A549 (cell line): ENCODE measurements at regions not wholly inside any gene's neighbourhood (a gene's known extent, or its start where the extent isn't known, plus 50 kb on each side); places are given as distances from the start of the nearest gene placed in this dataset.

Source experiments
- ATAC-seq, 2 experiments: fragments of 200-7000 bp in 1 of 2; fragments of >200 bp in 1 of 2; cut with Nextera tagmentation in 1 of 2; cut with Tn5 transposase in 1 of 2; 3 replicates each; pipeline versions ENCODE4 v1.8.0 to v1.9.1; 2018 to 2020; ENCODE audit warnings: mild to moderate bottlenecking in 1 of 2, moderate library complexity in 1 of 2
- CTCF ChIA-PET: fragments of 300-600 bp; sonication (Branson Sonifier 250); formaldehyde crosslinking; extraction: SDS; loops from one replicate; lab custom pipeline; 2021; ENCODE audit warnings: antibody characterized with exemption, inconsistent platforms; lab: Yijun Ruan, JAX
- POLR2A ChIA-PET: fragments of 350-600 bp; formaldehyde crosslinking; extraction: SDS; loops from one replicate; lab custom pipeline; 2021; ENCODE audit warnings: antibody characterized with exemption, inconsistent platforms; lab: Yijun Ruan, JAX
- DNase-seq, 2 experiments: peaks; one replicate each; pipeline versions ENCODE4 v3.0.0 to v3.0.0-alpha.2; 2011 to 2016; ENCODE audit warnings: low read depth in 1 of 2, low spot score in 1 of 2
- FAIRE-seq: peaks from 2 replicates; lab custom pipeline; 2011; peaks lifted over from hg19 to GRCh38; lab: Jason Lieb, UNC
- H3K27ac ChIP-seq, 2 experiments: fragments of >200 bp; sonication (Bioruptor Twin); formaldehyde crosslinking; 3 replicates each; pipeline ENCODE4 v1.5.1; 2016 to 2017
- H3K4me1 ChIP-seq: fragments of >200 bp; sonication (Bioruptor Twin); formaldehyde crosslinking; 3 replicates; pipeline ENCODE4 v1.6.1; 2016
- H3K4me2 ChIP-seq: fragments of >200 bp; sonication (Bioruptor Twin); formaldehyde crosslinking; 3 replicates; pipeline ENCODE4 v1.6.1; 2016
- H3K4me3 ChIP-seq: fragments of >200 bp; sonication (Bioruptor Twin); formaldehyde crosslinking; 3 replicates; pipeline ENCODE4 v1.5.1; 2016
- H3K9me3 ChIP-seq: fragments of >200 bp; sonication (Bioruptor Twin); formaldehyde crosslinking; 3 replicates; pipeline ENCODE4 v1.6.1; 2016
- BHLHE40 ChIP-seq: IDR thresholded peaks from 2 replicates; pipeline ENCODE4 v1.6.1; 2012; ENCODE audit warnings: low read depth, low read length, inconsistent platforms
- CBX8 ChIP-seq: fragments of 200-600 bp; sonication (generic); IDR thresholded peaks from 2 replicates; pipeline ENCODE4 v1.6.1; 2016
- CHD2 ChIP-seq: fragments of 150-350 bp; IDR thresholded peaks from 2 replicates; pipeline ENCODE4 v1.6.1; 2014; ENCODE audit warnings: low read length; ENCODE audit not compliant: partially characterized antibody
- EHF ChIP-seq: fragments of 250-450 bp; sonication (Bioruptor Pico); IDR thresholded peaks from 2 replicates; pipeline ENCODE4 v1.5.0; 2020; ENCODE audit warnings: mild to moderate bottlenecking
- FOSB ChIP-seq: fragments of 250-450 bp; sonication (Bioruptor Pico); IDR thresholded peaks from 2 replicates; pipeline ENCODE4 v1.5.0; 2020; ENCODE audit warnings: mild to moderate bottlenecking, moderate library complexity
- FOSL2 ChIP-seq, 2 experiments: fragments of 450-650 bp in 1 of 2; fragments of >200 bp in 1 of 2; sonication (Bioruptor Twin) in 1 of 2; formaldehyde crosslinking; IDR thresholded peaks; 2 replicates each; pipeline versions ENCODE4 v1.5.0 to v1.6.1; 2016 to 2020; ENCODE audit warnings: mild to moderate bottlenecking in 1 of 2, moderate library complexity in 1 of 2
- HDAC2 ChIP-seq: fragments of 200-600 bp; sonication (generic); IDR thresholded peaks from 2 replicates; pipeline ENCODE4 v1.6.1; 2016
- HEYL ChIP-seq: fragments of 250-450 bp; sonication (Bioruptor Pico); IDR thresholded peaks from 2 replicates; pipeline ENCODE4 v1.8.0; 2021; ENCODE audit warnings: mild to moderate bottlenecking, moderate library complexity
- HOXB13 ChIP-seq: fragments of 250-450 bp; sonication (Bioruptor Pico); IDR thresholded peaks from 2 replicates; pipeline ENCODE4 v1.5.0; 2020; ENCODE audit warnings: low read depth, mild to moderate bottlenecking, moderate library complexity
- HOXB5 ChIP-seq: fragments of 250-450 bp; sonication (Bioruptor Pico); IDR thresholded peaks from 2 replicates; pipeline ENCODE4 v1.5.0; 2020; ENCODE audit warnings: mild to moderate bottlenecking, moderate library complexity
- JUN ChIP-seq, 2 experiments: fragments of >200 bp; sonication (Bioruptor Twin); formaldehyde crosslinking; IDR thresholded peaks; 2 replicates in 1 of 2; 3 replicates in 1 of 2; pipeline ENCODE4 v1.6.1; 2016 to 2017
- KDM1A ChIP-seq: fragments of 200-600 bp; sonication (generic); IDR thresholded peaks from 2 replicates; pipeline ENCODE4 v1.6.1; 2016; ENCODE audit warnings: low read depth, mild to moderate bottlenecking
- KDM5A ChIP-seq: fragments of 200-600 bp; sonication (generic); IDR thresholded peaks from 2 replicates; pipeline ENCODE4 v1.6.1; 2016; ENCODE audit warnings: antibody characterized with exemption, mild to moderate bottlenecking
- MYC ChIP-seq: IDR thresholded peaks from 2 replicates; pipeline ENCODE4 v1.6.1; 2012; ENCODE audit warnings: mild to moderate bottlenecking, inconsistent platforms, low read length, improper control_type of control experiment, borderline replicate concordance
- RCOR1 ChIP-seq: fragments of 150-350 bp; IDR thresholded peaks from 2 replicates; pipeline ENCODE4 v1.6.1; 2014; ENCODE audit warnings: antibody characterized with exemption, low read length, low read depth
- RNF2 ChIP-seq: fragments of 200-600 bp; sonication (generic); IDR thresholded peaks from 2 replicates; pipeline ENCODE4 v1.6.1; 2016; ENCODE audit warnings: low read depth, mild to moderate bottlenecking, antibody characterized with exemption, moderate library complexity, borderline replicate concordance
- SMC3 ChIP-seq: fragments of >200 bp; sonication (Bioruptor Twin); formaldehyde crosslinking; IDR thresholded peaks from 3 replicates; pipeline ENCODE4 v1.6.1; 2018; ENCODE audit warnings: inconsistent platforms
- SREBF2 ChIP-seq: fragments of 450-650 bp; IDR thresholded peaks from 2 replicates; pipeline ENCODE4 v1.6.1; 2014; ENCODE audit warnings: mild to moderate bottlenecking, moderate library complexity
- ZFP36 ChIP-seq: fragments of 450-650 bp; IDR thresholded peaks from 2 replicates; pipeline ENCODE4 v1.6.1; 2014; ENCODE audit warnings: borderline replicate concordance; ENCODE audit not compliant: partially characterized antibody
- ZNF302 ChIP-seq: fragments of 250-450 bp; sonication (Bioruptor Pico); IDR thresholded peaks from 2 replicates; pipeline ENCODE4 v1.9.0; 2021; ENCODE audit warnings: inconsistent platforms, mild to moderate bottlenecking, moderate library complexity
- ZSCAN20 ChIP-seq: fragments of 250-450 bp; sonication (Bioruptor Pico); IDR thresholded peaks from 2 replicates; pipeline ENCODE4 v1.8.0; 2022; ENCODE audit warnings: mild to moderate bottlenecking, moderate library complexity
- WGBS: methylation state at CpG from one replicate; pipeline ENCODE4 v1.1.6; 2017; ENCODE audit errors: missing lambda C conversion rate; 5-methylcytosine and 5-hydroxymethylcytosine counted together
- TF ChIP-seq, protein P1 (sequence below): fragments of 150-350 bp; IDR thresholded peaks from 2 replicates; pipeline ENCODE4 v1.6.1; 2014; ENCODE audit warnings: low read depth, mild to moderate bottlenecking, low read length
- TF ChIP-seq, protein P2 (sequence below): fragments of >200 bp; sonication (Bioruptor Twin); formaldehyde crosslinking; IDR thresholded peaks from 3 replicates; pipeline ENCODE4 v1.5.1; 2016
- TF ChIP-seq, protein P3 (sequence below): fragments of 250-450 bp; sonication (Bioruptor Pico); IDR thresholded peaks from 2 replicates; pipeline ENCODE4 v1.5.0; 2021; ENCODE audit warnings: mild to moderate bottlenecking, moderate library complexity, borderline replicate concordance
- TF ChIP-seq, protein P4 (sequence below): fragments of >200 bp; sonication (Bioruptor Twin); formaldehyde crosslinking; IDR thresholded peaks from 3 replicates; pipeline ENCODE4 v1.6.1; 2016

DNA sequence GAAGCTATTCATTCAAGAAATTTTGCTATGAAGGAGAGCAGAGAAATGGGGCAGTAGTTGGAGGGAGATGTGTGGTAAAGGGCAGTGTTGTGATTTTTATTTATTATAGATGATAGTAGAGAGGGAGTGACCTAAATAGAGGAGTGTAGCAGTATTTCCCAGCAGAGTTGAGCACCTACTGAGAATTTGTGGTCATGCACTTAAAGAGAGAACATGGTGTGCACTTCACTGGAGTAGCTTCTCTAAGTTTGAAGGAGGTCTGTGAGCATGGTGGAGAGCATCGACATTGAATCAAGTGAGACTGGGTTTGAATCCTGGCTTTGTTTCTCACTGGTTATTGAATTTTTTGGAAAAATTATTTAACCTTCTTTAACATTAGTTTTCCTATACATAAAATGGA lies 129.2 kb downstream of the AQP4 start:
- DNase-seq (no peak), FAIRE-seq (no peak), ATAC-seq (no peak)
- ChIA-PET POLR2A (no interaction called here), CTCF (no interaction called here)
- WGBS = 15% methylated on average over 1 of the region's 1 CpG
- no peaks in the 10 kb centered on the region for H3K4me1 ChIP-seq
- H3K4me3 ChIP-seq = no peak overlapping the region
- H3K4me2 ChIP-seq = no peak overlapping the region
- no peaks in the 10 kb centered on the region for H3K9me3 ChIP-seq
- TF ChIP-seq, protein P1, sequence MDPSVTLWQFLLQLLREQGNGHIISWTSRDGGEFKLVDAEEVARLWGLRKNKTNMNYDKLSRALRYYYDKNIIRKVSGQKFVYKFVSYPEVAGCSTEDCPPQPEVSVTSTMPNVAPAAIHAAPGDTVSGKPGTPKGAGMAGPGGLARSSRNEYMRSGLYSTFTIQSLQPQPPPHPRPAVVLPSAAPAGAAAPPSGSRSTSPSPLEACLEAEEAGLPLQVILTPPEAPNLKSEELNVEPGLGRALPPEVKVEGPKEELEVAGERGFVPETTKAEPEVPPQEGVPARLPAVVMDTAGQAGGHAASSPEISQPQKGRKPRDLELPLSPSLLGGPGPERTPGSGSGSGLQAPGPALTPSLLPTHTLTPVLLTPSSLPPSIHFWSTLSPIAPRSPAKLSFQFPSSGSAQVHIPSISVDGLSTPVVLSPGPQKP = no peak
- TF ChIP-seq CHD2 (no peak), RNF2 (no peak), ZFP36 (no peak), ZSCAN20 (CRISPR knock-in tag) (no peak), KDM1A (no peak), BHLHE40 (no peak), HEYL (CRISPR knock-in tag) (no peak), ZNF302 (CRISPR knock-in tag) (no peak), EHF (no peak), RCOR1 (no peak), KDM5A (no peak), MYC (no peak)
- TF ChIP-seq, protein P2, sequence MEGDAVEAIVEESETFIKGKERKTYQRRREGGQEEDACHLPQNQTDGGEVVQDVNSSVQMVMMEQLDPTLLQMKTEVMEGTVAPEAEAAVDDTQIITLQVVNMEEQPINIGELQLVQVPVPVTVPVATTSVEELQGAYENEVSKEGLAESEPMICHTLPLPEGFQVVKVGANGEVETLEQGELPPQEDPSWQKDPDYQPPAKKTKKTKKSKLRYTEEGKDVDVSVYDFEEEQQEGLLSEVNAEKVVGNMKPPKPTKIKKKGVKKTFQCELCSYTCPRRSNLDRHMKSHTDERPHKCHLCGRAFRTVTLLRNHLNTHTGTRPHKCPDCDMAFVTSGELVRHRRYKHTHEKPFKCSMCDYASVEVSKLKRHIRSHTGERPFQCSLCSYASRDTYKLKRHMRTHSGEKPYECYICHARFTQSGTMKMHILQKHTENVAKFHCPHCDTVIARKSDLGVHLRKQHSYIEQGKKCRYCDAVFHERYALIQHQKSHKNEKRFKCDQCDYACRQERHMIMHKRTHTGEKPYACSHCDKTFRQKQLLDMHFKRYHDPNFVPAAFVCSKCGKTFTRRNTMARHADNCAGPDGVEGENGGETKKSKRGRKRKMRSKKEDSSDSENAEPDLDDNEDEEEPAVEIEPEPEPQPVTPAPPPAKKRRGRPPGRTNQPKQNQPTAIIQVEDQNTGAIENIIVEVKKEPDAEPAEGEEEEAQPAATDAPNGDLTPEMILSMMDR = no peak
- no peak overlapping the region for H3K27ac ChIP-seq

DNA sequence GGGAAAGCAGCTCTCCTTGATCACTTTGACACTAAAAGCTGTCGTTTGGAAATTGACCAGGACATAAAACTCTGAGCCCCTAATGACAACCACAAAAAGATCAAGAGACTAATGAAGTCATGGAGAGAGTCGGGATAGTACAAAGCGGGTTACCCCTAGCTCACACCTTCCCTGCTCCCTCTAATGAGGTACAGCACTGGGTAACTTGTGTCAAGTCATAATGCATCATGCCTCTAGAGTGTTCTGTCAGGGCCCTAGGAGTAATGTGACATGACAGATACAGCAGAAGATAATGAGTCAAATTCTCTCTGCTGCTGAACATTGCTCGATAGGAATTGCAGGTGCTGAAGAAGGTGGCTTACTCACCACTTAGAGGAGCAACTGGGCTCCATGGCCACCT lies 130.7 kb downstream of the AQP4 start:
- no peak overlapping the region for H3K4me3 ChIP-seq
- H3K4me1 ChIP-seq = no peaks in the 10 kb centered on the region
- ChIA-PET POLR2A (no interaction called here), CTCF (no interaction called here)
- ATAC-seq = no peak
- WGBS = 78% methylated on average over 4 of the region's 4 CpGs
- H3K4me2 ChIP-seq = no peak overlapping the region
- H3K9me3 ChIP-seq = no peaks in the 10 kb centered on the region
- no peak for DNase-seq
- TF ChIP-seq HDAC2 (no peak), FOSB (CRISPR knock-in tag) (no peak), SMC3 (no peak), HOXB13 (CRISPR knock-in tag) (no peak), CBX8 (no peak)
- H3K27ac ChIP-seq = no peak overlapping the region
- no peak for FAIRE-seq

DNA sequence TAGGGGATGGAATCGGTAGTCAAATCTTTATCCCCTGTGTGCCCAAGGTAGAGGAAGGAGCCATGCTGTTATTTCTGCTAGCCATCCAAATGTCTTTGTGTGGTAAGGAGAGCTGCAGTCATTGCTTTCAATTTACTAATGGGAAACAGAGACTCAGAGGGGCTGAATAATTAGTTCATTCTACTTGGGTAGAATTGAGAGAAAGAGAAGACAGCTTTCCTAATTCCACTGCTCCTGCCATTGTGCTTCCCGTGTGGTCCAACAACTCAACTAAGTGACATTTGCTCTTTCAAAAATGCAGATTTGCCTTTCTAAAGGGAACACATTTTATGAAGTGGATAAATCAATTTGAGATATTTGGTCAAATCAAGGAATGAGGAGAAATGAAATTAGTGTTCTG lies 136.1 kb downstream of the AQP4 start:
- Histone ChIP-seq H3K4me1 (no peaks in the 10 kb centered on the region), H3K27ac (no peak overlapping the region)
- POLR2A ChIA-PET = no interaction called here
- 84% methylated on average over 2 of the region's 2 CpGs for WGBS
- TF ChIP-seq HOXB13 (CRISPR knock-in tag) (no peak), FOSL2 (IDR thresholded peaks at IDR 0.05) (no peak), FOSL2 (CRISPR knock-in tag; IDR thresholded peaks at IDR 0.05) (no peak), HOXB5 (CRISPR knock-in tag) (no peak), JUN (IDR thresholded peaks at IDR 0.05) (no peak), MYC (no peak), SMC3 (no peak), FOSB (CRISPR knock-in tag) (no peak), RNF2 (no peak), SREBF2 (no peak), KDM5A (no peak)
- TF ChIP-seq, protein P3, sequence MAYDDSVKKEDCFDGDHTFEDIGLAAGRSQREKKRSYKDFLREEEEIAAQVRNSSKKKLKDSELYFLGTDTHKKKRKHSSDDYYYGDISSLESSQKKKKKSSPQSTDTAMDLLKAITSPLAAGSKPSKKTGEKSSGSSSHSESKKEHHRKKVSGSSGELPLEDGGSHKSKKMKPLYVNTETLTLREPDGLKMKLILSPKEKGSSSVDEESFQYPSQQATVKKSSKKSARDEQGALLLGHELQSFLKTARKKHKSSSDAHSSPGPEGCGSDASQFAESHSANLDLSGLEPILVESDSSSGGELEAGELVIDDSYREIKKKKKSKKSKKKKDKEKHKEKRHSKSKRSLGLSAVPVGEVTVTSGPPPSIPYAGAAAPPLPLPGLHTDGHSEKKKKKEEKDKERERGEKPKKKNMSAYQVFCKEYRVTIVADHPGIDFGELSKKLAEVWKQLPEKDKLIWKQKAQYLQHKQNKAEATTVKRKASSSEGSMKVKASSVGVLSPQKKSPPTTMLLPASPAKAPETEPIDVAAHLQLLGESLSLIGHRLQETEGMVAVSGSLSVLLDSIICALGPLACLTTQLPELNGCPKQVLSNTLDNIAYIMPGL (CRISPR knock-in tag) = no peak
- TF ChIP-seq, protein P4, sequence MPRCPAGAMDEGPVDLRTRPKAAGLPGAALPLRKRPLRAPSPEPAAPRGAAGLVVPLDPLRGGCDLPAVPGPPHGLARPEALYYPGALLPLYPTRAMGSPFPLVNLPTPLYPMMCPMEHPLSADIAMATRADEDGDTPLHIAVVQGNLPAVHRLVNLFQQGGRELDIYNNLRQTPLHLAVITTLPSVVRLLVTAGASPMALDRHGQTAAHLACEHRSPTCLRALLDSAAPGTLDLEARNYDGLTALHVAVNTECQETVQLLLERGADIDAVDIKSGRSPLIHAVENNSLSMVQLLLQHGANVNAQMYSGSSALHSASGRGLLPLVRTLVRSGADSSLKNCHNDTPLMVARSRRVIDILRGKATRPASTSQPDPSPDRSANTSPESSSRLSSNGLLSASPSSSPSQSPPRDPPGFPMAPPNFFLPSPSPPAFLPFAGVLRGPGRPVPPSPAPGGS = no peak
- TF ChIP-seq, all 56 proteins: peak for 0
- CTCF ChIA-PET = no interaction called here
- no peaks in the 10 kb centered on the region for H3K9me3 ChIP-seq
- no peak overlapping the region for H3K4me2 ChIP-seq
- no peak for FAIRE-seq
- ATAC-seq = no peak
- no peak for DNase-seq
- no peak overlapping the region for H3K4me3 ChIP-seq
